DOHH2 (cell line): ENCODE measurements at regions not wholly inside any gene's neighbourhood (a gene's known extent, or its start where the extent isn't known, plus 50 kb on each side); places are given as distances from the start of the nearest gene placed in this dataset.

ENCODE experiments used
- H3F3A ChIP-seq: fragments of 200-600 bp; sonication (generic), shearing (Covaris generic); 2 replicates; pipeline ENCODE4 v1.6.0; 2016; ENCODE audit warnings: antibody characterized with exemption, mild to moderate bottlenecking; ENCODE audit not compliant: control insufficient read depth, insufficient read depth
- H3K27ac ChIP-seq: fragments of 200-600 bp; sonication (generic); 2 replicates; pipeline ENCODE4 v1.5.1; 2014; ENCODE audit warnings: low read depth, mild to moderate bottlenecking, low read length, moderate library complexity
- H3K27me3 ChIP-seq: fragments of 200-600 bp; sonication (generic); 2 replicates; pipeline ENCODE4 v1.6.1; 2014; ENCODE audit warnings: mild to moderate bottlenecking, low read length, mixed read lengths; ENCODE audit not compliant: control insufficient read depth
- H3K36me3 ChIP-seq: fragments of 200-600 bp; sonication (generic); 2 replicates; pipeline ENCODE4 v1.6.1; 2014; ENCODE audit warnings: mild to moderate bottlenecking, low read length, moderate library complexity, mixed read lengths; ENCODE audit not compliant: control insufficient read depth
- H3K4me1 ChIP-seq: fragments of 200-600 bp; sonication (generic); 2 replicates; pipeline ENCODE4 v1.6.1; 2014; ENCODE audit warnings: mild to moderate bottlenecking, low read length, mixed read lengths; ENCODE audit not compliant: control insufficient read depth
- H3K4me2 ChIP-seq: fragments of 200-600 bp; sonication (generic); 2 replicates; pipeline ENCODE4 v1.6.0; 2014; ENCODE audit warnings: mild to moderate bottlenecking, low read length, moderate library complexity
- H3K4me3 ChIP-seq: fragments of 200-600 bp; sonication (generic); 2 replicates; pipeline ENCODE4 v1.5.1; 2014; ENCODE audit warnings: mild to moderate bottlenecking, low read length, mixed read lengths
- H3K79me2 ChIP-seq: fragments of 200-600 bp; sonication (generic); 2 replicates; pipeline ENCODE4 v1.6.1; 2014; ENCODE audit warnings: mild to moderate bottlenecking, low read length, mixed read lengths; ENCODE audit not compliant: control insufficient read depth
- H3K9me2 ChIP-seq: fragments of 200-600 bp; sonication (generic); replicated peaks from 2 replicates; pipeline ENCODE4 v1.6.1; 2014; ENCODE audit warnings: mild to moderate bottlenecking, low read length, mixed read lengths; ENCODE audit not compliant: control insufficient read depth
- H3K9me3 ChIP-seq: fragments of 200-600 bp; sonication (generic); 2 replicates; pipeline ENCODE4 v1.6.1; 2014; ENCODE audit warnings: antibody characterized with exemption, low read length, mixed read lengths; ENCODE audit not compliant: control insufficient read depth, insufficient read depth
- H4K20me1 ChIP-seq: fragments of 200-600 bp; sonication (generic); 2 replicates; pipeline ENCODE4 v1.6.0; 2014; ENCODE audit warnings: low read depth, mild to moderate bottlenecking, antibody characterized with exemption, low read length, moderate library complexity; ENCODE audit not compliant: control insufficient read depth, insufficient read depth
- EZH2phosphoT487 ChIP-seq: fragments of 200-600 bp; sonication (generic); IDR thresholded peaks from 2 replicates; pipeline ENCODE4 v1.6.1; 2017; ENCODE audit warnings: borderline replicate concordance, mild to moderate bottlenecking, antibody characterized with exemption, low read length, moderate library complexity, mixed read lengths
- TF ChIP-seq, protein P1 (sequence below): fragments of 200-600 bp; sonication (generic); IDR thresholded peaks from one replicate; pipeline ENCODE4 v1.5.1; 2014; ENCODE audit warnings: antibody characterized with exemption, mild to moderate bottlenecking, low read depth, low read length; ENCODE audit not compliant: poor library complexity, severe bottlenecking

DNA sequence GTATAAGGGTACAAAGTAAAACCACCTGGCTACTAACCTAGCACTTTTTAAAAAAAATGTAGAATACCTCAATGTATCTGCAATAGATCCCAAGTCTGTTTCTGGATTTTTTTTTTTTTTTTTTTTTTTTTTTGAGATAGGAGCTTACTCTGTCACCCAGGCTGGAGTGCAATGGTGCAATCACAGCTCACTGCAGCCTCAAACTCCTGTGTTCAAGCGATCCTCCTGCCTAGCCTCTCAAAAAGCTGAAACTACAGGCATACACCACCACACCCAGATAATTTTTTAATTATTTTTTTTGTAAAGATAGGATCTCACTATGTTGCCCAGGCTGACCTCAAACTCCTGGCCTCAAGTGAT is 537.5 kb upstream of the CAMK1G start:
- no peaks in the 10 kb centered on the region for H3K4me1 ChIP-seq
- no peaks in the 10 kb centered on the region for H3K9me3 ChIP-seq
- no peak overlapping the region for H3K4me3 ChIP-seq
- TF ChIP-seq, protein P1, sequence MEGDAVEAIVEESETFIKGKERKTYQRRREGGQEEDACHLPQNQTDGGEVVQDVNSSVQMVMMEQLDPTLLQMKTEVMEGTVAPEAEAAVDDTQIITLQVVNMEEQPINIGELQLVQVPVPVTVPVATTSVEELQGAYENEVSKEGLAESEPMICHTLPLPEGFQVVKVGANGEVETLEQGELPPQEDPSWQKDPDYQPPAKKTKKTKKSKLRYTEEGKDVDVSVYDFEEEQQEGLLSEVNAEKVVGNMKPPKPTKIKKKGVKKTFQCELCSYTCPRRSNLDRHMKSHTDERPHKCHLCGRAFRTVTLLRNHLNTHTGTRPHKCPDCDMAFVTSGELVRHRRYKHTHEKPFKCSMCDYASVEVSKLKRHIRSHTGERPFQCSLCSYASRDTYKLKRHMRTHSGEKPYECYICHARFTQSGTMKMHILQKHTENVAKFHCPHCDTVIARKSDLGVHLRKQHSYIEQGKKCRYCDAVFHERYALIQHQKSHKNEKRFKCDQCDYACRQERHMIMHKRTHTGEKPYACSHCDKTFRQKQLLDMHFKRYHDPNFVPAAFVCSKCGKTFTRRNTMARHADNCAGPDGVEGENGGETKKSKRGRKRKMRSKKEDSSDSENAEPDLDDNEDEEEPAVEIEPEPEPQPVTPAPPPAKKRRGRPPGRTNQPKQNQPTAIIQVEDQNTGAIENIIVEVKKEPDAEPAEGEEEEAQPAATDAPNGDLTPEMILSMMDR, result no peak
- TF ChIP-seq EZH2phosphoT487, result no peak
- no peaks in the 10 kb centered on the region for H3K27me3 ChIP-seq
- no peak overlapping the region for H3K4me2 ChIP-seq
- H3K27ac ChIP-seq, result no peak overlapping the region
- no peaks in the 10 kb centered on the region for H4K20me1 ChIP-seq
- no peaks in the 10 kb centered on the region for H3K9me2 ChIP-seq
- no peaks in the 10 kb centered on the region for H3K79me2 ChIP-seq
- H3K36me3 ChIP-seq, result no peaks in the 10 kb centered on the region
- no peaks in the 10 kb centered on the region for H3F3A ChIP-seq

DNA sequence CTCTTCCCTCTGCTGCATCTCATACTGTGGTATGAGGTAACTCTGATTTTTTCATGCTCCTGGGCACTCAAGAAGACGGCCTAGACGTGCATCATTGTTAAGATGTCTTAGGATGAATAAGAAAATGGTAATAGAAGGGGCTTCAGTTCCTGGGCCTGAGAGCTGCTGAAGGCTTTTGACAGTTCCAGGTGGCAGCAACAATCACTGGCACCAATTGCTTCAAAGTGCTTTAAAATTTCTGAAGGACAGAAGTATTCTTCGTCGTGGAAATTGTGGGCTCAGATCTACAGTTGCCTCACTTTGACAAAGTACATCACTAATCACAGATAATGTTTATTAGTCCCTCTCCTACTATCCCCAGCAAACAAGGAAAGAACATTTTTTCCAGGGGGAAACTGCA is 536.6 kb upstream of the CAMK1G start:
- H3K36me3 ChIP-seq, result no peaks in the 10 kb centered on the region
- H3K4me1 ChIP-seq, result no peaks in the 10 kb centered on the region
- no peak overlapping the region for H3K4me2 ChIP-seq
- H3K27ac ChIP-seq, result no peak overlapping the region
- no peaks in the 10 kb centered on the region for H3K79me2 ChIP-seq
- H3K4me3 ChIP-seq, result no peak overlapping the region
- TF ChIP-seq, protein P1, result no peak
- no peak for TF ChIP-seq EZH2phosphoT487
- H3K9me3 ChIP-seq, result no peaks in the 10 kb centered on the region
- H3K27me3 ChIP-seq, result no peaks in the 10 kb centered on the region
- no peaks in the 10 kb centered on the region for H4K20me1 ChIP-seq
- H3F3A ChIP-seq, result no peaks in the 10 kb centered on the region
- no peaks in the 10 kb centered on the region for H3K9me2 ChIP-seq

DNA sequence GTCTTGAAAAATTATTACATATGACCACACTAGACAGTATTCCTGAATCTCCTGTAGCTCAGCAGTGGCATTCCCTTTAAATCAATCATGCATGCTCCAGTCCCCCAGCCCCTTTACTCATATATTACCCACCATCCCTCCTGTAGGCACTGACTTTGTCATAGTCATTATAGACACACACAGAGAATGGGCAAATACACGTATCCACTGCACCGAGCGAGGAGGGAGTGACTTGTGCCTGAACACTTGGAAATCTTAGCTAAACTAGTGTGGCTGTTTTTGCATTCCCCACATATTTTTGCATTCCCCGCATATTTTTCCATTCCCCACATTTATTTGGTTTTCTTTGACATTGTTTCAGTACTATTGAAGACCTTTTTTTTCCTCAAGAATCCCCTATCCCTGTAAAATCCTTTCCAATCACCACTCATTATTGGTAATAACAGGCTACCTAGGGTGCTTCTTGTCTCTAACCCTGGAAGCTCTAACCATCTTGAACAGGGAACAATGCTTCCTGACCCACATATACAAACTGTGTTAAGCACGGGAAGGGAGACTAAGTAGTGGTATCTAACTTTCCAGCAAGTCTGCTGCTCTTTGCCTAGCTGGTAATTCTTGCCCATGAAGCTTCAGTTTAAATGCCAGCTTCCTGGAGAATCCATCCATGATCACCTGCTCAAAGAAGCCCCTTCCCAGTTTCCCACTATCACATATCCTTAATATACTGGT is 534.4 kb upstream of the CAMK1G start:
- no peak for TF ChIP-seq EZH2phosphoT487
- TF ChIP-seq, protein P1, result no peak
- Histone ChIP-seq H3K27ac (no peak overlapping the region), H3K4me1 (no peaks in the 10 kb centered on the region), H3K27me3 (no peaks in the 10 kb centered on the region), H3K9me2 (no peaks in the 10 kb centered on the region), H3K36me3 (no peaks in the 10 kb centered on the region), H3K4me3 (no peak overlapping the region), H3K4me2 (no peak overlapping the region), H4K20me1 (no peaks in the 10 kb centered on the region), H3F3A (no peaks in the 10 kb centered on the region), H3K79me2 (no peaks in the 10 kb centered on the region), H3K9me3 (no peaks in the 10 kb centered on the region)

DNA sequence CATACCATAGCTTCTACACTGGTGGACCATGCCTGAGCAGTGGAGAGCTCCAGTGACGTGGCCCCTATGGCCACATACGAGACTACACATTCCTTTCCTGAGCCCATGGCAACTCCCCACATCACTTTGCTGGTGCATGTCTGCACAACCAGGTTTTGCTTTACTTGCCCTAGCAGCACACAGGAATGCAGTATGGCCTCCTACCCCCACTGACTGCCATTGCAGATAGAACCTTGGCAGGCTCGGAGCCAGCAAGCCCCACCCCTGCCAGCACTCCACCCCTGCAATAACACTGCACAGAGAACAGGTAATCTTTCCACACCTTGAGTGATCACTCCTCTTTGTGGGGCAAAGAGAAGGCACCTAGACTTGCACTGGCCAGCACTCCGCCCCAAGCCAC is 531.9 kb upstream of the CAMK1G start:
- H3F3A ChIP-seq, result no peaks in the 10 kb centered on the region
- TF ChIP-seq, protein P1, result no peak
- no peak for TF ChIP-seq EZH2phosphoT487

More for the DNA sequence above, 531.9 kb upstream of the CAMK1G start:
- Histone ChIP-seq H4K20me1 (no peaks in the 10 kb centered on the region), H3K4me2 (no peak overlapping the region), H3K27me3 (no peaks in the 10 kb centered on the region), H3K9me2 (no peaks in the 10 kb centered on the region), H3K27ac (no peak overlapping the region), H3K4me1 (no peaks in the 10 kb centered on the region), H3K4me3 (no peak overlapping the region), H3K36me3 (no peaks in the 10 kb centered on the region), H3K79me2 (no peaks in the 10 kb centered on the region), H3K9me3 (no peaks in the 10 kb centered on the region)
